HUES48 (cell line): ENCODE measurements at regions not wholly inside any gene's neighbourhood (a gene's known extent, or its start where the extent isn't known, plus 50 kb on each side); places are given as distances from the start of the nearest gene placed in this dataset.
A peak's percentile ranks its signal among the peaks of the same experiment; 100 is the strongest.

ENCODE experiments used
- H3K27ac ChIP-seq: one replicate; pipeline ENCODE4 v1.7.0; 2013; ENCODE audit warnings: low read depth, low read length, inconsistent platforms
- H3K27me3 ChIP-seq: 2 replicates; pipeline ENCODE4 v1.6.1; 2013; ENCODE audit warnings: mild to moderate bottlenecking, low read length; ENCODE audit not compliant: control insufficient read depth, insufficient read depth
- H3K36me3 ChIP-seq: 2 replicates; pipeline ENCODE4 v1.6.1; 2013; ENCODE audit warnings: low read length; ENCODE audit not compliant: control insufficient read depth, insufficient read depth
- H3K4me1 ChIP-seq: 2 replicates; pipeline ENCODE4 v1.6.1; 2013; ENCODE audit warnings: mild to moderate bottlenecking, low read length; ENCODE audit not compliant: control insufficient read depth, insufficient read depth
- H3K4me3 ChIP-seq: 2 replicates; pipeline ENCODE4 v1.5.1; 2013; ENCODE audit warnings: mild to moderate bottlenecking, low read depth, low read length
- H3K9ac ChIP-seq: 2 replicates; pipeline ENCODE4 v1.6.1; 2013; ENCODE audit warnings: mild to moderate bottlenecking, low read depth, low read length, moderate library complexity
- H3K9me3 ChIP-seq: 2 replicates; pipeline ENCODE4 v1.6.1; 2013; ENCODE audit warnings: low read length; ENCODE audit not compliant: control insufficient read depth, insufficient read depth

DNA sequence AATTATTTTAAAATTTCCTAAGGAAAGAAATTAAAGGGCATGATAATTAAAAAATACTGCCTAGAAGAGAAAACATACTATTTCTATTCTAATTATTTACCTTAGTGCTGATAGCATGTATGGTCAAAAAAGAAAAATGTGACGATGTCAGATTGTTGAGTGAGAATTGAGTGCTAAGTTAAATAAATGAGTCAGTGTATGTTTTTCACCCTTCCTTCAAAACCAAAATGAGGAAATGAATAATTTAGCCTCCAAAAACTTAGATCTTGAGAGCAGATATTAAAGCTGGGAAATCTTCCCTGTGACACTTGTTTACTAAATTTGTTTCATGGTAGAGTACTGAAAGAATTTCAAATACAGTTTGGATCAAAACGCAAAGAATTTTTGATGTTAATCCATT is 58.6 kb upstream of the NYAP2 start:
- Histone ChIP-seq H3K9ac (no peak overlapping the region), H3K9me3 (no peaks in the 10 kb centered on the region), H3K27ac (no peak overlapping the region), H3K4me1 (peaks cover 12% of the 10 kb centered on the region), H3K36me3 (no peaks in the 10 kb centered on the region), H3K27me3 (no peaks in the 10 kb centered on the region), H3K4me3 (no peak overlapping the region)

DNA sequence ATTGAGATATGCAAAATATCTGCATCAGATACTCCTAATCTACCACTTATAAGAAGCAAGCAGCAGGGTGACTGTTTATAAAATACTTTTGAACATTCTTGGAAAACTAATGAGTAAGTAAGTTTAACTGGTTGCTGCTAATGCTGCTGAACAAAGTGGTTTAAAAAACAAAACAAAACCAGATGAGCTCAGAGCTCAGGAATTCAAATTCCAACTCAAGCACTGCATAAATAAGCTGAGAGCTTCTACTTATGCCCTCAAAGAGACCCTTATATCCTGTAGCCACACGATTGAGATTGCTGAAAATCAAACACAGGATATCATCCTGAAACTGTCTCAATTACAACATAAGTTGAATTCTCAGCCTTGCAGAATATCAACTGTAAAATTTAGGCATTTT is 62.3 kb upstream of the NYAP2 start:
- H3K4me1 ChIP-seq = peaks cover 12% of the 10 kb centered on the region
- H3K9me3 ChIP-seq = no peaks in the 10 kb centered on the region
- no peak overlapping the region for H3K4me3 ChIP-seq
- no peaks in the 10 kb centered on the region for H3K36me3 ChIP-seq
- no peaks in the 10 kb centered on the region for H3K27me3 ChIP-seq
- no peak overlapping the region for H3K9ac ChIP-seq
- H3K27ac ChIP-seq = peak overlapping the region; percentile 38

DNA sequence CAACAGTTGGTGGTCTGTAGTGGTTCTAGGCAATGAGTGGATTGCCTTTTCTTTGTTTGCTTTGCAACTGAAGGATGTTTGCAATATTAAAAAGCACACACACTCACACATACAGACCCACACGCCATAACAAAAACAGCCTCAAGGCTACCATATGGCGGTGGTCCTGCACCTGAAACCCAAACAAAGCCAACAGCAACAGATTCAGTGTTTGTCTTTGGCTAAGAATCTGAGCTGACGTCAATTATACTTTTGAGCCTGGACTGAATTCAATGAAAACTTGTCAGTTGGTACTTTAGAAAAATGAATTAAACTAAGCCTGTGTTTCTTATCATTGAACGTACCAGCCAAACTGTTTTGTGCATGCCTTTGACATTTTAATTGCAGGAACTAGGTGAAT is 65.0 kb upstream of the NYAP2 start:
- no peak overlapping the region for H3K4me3 ChIP-seq
- H3K27me3 ChIP-seq = no peaks in the 10 kb centered on the region

DNA sequence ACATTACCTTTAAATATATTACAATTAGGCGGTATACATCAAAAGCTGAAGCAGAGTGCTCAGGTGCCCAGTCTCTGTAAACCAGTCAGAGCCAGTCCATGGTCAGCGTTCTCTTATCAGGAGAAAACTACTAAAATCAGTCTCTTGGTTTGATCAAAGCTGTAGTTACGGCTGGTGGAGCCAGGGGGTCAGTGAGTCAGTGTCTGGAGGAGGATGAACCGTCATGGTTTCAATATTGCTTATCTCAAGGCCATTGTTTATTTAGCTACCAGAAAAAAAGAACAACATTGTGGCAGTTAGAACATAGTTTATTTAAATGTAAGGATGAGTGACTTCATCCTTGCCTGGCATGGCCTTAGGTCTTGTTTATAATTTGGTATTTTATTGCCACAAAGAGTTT is 71.3 kb upstream of the NYAP2 start:
- Histone ChIP-seq H3K4me3 (no peak overlapping the region), H3K4me1 (no peaks in the 10 kb centered on the region), H3K36me3 (no peaks in the 10 kb centered on the region), H3K27ac (no peak overlapping the region), H3K9ac (no peak overlapping the region), H3K27me3 (no peaks in the 10 kb centered on the region), H3K9me3 (no peaks in the 10 kb centered on the region; the same call in 1 of the 2 replicates)

More for the DNA sequence above, 65.0 kb upstream of the NYAP2 start:
- H3K9ac ChIP-seq = no peak overlapping the region
- peaks cover 12% of the 10 kb centered on the region for H3K4me1 ChIP-seq
- no peaks in the 10 kb centered on the region for H3K36me3 ChIP-seq
- H3K27ac ChIP-seq = no peak overlapping the region
- H3K9me3 ChIP-seq = no peaks in the 10 kb centered on the region

DNA sequence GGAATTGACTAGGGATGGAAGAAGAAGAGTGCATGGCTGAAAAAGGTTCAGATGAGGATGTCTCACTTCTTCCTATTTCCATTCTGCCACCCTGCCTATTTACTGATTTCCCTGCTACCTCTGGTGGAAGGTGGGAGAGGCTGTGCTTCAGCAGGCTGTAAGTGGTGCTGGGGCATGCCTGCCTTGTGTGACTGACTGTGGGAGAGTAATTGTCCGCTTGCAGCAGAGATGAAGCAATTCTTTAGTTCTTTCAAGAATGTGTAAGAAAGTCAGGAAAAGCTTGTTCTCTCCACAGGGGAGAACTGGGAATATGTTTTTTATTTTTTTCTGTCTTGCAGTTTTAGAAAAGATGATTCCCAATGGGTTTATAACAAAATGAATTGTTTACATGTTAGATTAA is 72.5 kb upstream of the NYAP2 start:
- Histone ChIP-seq H3K27me3 (no peaks in the 10 kb centered on the region), H3K9ac (no peak overlapping the region), H3K4me1 (no peaks in the 10 kb centered on the region), H3K36me3 (no peaks in the 10 kb centered on the region), H3K27ac (no peak overlapping the region), H3K4me3 (no peak overlapping the region), H3K9me3 (no peaks in the 10 kb centered on the region; the same call in 1 of the 2 replicates)

DNA sequence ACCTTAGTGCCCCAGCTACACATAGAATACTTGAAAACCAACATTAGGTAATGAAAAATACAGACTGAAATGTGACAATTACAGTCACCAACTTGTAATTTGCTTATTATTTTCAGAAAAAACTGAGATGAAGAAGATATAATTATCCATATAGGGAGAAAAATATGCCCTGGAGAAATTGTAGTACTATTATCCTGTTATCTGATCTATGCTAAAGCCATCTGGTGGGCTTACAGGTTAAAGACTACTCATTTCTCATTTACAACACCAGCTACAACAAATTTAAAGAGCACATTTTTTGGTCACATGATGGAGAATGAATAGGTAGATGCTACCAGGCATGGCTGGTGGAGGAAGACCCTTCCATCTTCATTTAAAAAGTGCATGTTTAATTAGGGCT is 79.6 kb upstream of the NYAP2 start:
- peaks cover 49% of the 10 kb centered on the region for H3K9me3 ChIP-seq
- H3K4me1 ChIP-seq = no peaks in the 10 kb centered on the region
- no peaks in the 10 kb centered on the region for H3K27me3 ChIP-seq
- H3K4me3 ChIP-seq = no peak overlapping the region
- no peaks in the 10 kb centered on the region for H3K36me3 ChIP-seq
- no peak overlapping the region for H3K27ac ChIP-seq
- no peak overlapping the region for H3K9ac ChIP-seq

DNA sequence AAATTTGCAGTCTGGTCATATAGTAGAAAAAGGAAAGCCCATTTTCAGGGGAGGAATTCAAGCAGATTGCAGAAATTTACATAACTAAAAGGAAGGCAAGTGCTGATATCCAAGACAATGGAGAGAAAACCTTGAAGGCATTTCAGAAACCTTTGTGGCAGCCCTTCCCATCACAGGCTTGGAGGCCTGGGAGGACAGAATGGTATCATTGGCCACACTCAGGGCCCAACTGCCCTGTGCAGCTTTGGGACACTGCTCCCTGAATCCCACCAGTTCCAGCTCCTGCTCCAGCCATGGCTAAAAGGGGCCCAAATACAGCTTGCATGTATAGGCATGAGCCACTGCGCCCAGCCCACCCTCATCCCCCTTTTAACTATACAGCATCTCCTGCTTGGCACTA is 81.1 kb upstream of the NYAP2 start:
- Histone ChIP-seq H3K27ac (no peak overlapping the region), H3K9me3 (peaks cover 49% of the 10 kb centered on the region), H3K27me3 (no peaks in the 10 kb centered on the region), H3K9ac (no peak overlapping the region), H3K36me3 (no peaks in the 10 kb centered on the region), H3K4me3 (no peak overlapping the region), H3K4me1 (no peaks in the 10 kb centered on the region)

DNA sequence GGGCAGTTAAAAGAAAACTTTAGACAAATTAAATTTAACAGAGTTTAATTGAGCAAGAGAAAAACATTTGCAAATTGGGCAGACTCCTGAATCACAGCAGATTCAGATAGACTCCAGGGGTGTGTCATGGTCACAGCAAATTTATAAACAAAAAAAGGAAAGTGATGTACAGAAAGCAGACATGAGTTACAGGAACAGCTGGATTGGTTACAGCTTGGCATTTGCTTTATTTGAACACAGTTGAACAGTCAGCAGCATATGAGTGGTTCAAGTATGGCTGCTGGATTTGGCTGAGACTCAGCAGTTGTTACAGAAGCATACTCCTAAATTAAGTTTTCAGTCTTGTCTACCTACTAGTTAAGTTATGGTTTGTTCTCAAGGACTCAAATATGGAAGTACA is 82.3 kb upstream of the NYAP2 start:
- Histone ChIP-seq H3K4me1 (no peaks in the 10 kb centered on the region), H3K27ac (no peak overlapping the region), H3K4me3 (no peak overlapping the region), H3K9me3 (peaks cover 49% of the 10 kb centered on the region), H3K36me3 (no peaks in the 10 kb centered on the region), H3K9ac (no peak overlapping the region), H3K27me3 (no peaks in the 10 kb centered on the region)

DNA sequence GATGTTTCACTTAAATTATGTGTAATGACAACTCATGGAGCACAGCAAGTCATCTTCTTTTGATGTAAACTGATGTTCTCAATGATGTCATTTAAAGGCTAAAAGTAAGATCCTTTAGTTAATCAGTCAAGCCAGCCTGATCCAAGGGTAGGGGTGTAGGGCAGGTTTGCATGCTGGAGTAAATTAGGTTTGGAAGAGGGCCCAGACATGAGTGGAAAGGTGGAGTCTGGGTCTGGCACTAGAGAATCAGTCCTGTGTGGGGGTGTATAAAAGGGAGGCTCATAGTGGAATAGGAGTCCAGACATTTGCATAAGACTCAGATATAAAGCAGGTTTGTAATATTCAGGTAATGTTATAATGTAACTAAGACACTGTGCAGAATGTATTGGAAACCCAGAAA is 88.8 kb upstream of the NYAP2 start:
- Histone ChIP-seq H3K27me3 (no peaks in the 10 kb centered on the region), H3K4me1 (no peaks in the 10 kb centered on the region), H3K4me3 (no peak overlapping the region), H3K27ac (no peak overlapping the region), H3K9ac (no peak overlapping the region), H3K36me3 (no peaks in the 10 kb centered on the region), H3K9me3 (no peaks in the 10 kb centered on the region)

DNA sequence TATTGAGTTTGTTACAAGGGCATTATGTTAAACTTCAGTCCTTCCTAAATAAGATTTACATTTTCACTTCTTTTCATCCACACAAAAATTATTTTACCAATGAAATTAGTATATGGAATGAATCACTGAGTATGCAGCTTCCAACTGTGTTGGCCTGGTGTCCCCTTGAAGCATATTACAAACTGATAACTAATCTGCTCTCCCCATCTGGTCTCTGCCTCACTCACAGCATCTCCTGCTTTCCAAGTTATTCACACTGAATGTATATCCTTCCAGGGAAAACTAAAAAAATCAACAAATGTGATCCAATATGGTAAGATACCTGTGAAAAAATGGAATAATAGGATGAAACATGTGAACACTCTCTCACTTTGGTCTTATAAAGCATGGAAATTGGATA is 90.0 kb upstream of the NYAP2 start:
- no peak overlapping the region for H3K27ac ChIP-seq
- H3K27me3 ChIP-seq = no peaks in the 10 kb centered on the region
- H3K36me3 ChIP-seq = no peaks in the 10 kb centered on the region
- H3K9me3 ChIP-seq = peaks cover 2% of the 10 kb centered on the region; the same call in 1 of the 2 replicates
- no peak overlapping the region for H3K9ac ChIP-seq
- no peaks in the 10 kb centered on the region for H3K4me1 ChIP-seq
- no peak overlapping the region for H3K4me3 ChIP-seq

DNA sequence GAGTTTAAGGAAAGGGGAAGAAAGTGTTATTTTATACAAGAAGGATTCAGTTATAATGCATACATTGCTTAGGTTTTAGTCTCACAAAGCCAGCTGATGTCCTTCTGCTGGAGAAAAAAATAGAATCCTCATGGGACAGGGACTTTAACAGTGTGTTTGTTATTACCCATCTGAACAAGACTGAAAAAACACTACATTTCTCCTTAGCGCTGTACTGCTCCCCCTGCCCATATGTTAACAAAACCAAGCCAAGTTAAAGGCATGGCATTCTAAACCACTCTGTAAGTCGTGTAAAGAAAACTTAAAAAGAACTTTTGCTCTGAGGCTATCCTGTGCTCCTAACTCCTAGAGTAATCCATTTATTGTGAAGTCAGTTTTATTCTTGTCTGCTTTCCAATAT is 102.6 kb upstream of the NYAP2 start:
- Histone ChIP-seq H3K36me3 (no peaks in the 10 kb centered on the region), H3K27me3 (no peaks in the 10 kb centered on the region)

DNA sequence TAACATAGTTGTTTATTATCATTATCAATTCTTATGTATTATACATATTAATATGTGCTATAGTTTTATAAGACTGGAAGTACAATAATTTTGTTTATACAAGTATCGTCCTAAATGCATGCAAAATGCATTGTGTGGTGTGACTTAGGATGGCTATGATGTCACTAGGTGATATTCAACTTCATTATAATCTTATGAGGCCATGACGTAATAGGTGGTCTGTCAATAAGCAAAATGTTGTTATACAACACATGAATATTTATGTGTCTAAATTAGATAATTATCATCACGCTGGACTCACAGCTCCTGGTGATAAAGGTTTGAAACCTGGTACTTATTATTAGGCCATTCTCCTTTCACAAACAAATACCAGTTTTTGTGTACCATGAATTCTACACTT is 104.4 kb upstream of the NYAP2 start:
- peaks cover 1% of the 10 kb centered on the region; the same call in 1 of the 2 replicates for H3K9me3 ChIP-seq
- H3K9ac ChIP-seq = no peak overlapping the region

More for the DNA sequence above, 102.6 kb upstream of the NYAP2 start:
- Histone ChIP-seq H3K27ac (no peak overlapping the region), H3K9me3 (peaks cover 16% of the 10 kb centered on the region), H3K4me1 (no peaks in the 10 kb centered on the region), H3K9ac (no peak overlapping the region), H3K4me3 (no peak overlapping the region)

More for the DNA sequence above, 104.4 kb upstream of the NYAP2 start:
- Histone ChIP-seq H3K27me3 (no peaks in the 10 kb centered on the region), H3K4me1 (no peaks in the 10 kb centered on the region), H3K36me3 (no peaks in the 10 kb centered on the region), H3K4me3 (no peak overlapping the region), H3K27ac (no peak overlapping the region)
